ENCODE measurements at regions not wholly inside any gene's neighbourhood (a gene's known extent, or its start where the extent isn't known, plus 50 kb on each side); places are given as distances from the start of the nearest gene placed in this dataset.
"Not testable (repeated sequence)": the region's sequence is repeated elsewhere in the genome, so short reads cannot be mapped to it uniquely, and the experiment has no call there.

DNA sequence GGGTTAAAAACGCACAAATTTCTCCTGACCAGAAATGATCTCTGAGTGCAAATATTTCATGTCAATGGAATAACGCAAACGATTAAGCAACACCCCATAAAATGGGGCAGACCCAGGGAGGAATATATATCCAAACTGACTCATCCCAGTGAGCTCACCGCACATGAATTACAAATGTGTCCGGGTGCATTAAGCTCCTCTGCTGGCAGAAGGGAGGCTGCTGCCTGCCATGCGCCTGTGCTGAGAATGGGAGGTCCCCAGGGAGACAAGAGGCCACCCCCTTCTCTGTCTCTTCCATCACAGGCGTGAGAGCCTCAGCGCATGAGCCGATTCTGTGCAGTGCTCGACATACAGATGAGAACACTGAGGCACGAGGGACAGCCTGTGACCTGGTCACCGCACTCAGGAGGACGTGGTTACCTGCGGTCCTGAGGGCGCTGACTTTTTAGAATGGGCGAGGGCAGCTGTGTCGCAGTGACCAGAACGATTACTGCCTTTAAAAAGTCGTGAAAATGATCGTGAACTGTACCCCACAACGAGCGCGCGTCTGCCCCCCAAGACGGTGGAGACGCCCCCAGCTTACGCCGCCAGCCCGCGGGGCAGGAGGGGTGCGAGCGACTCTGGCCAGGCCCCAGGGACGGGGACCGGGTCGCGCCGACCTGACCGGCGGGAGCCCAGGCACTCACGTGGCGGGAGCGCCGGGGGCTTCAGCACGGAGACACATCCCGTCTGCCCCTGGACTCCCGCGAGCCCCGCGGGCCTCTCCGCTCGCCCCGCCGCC is 188.5 kb downstream of the ADRA2C start:
- not testable (repeated sequence) for H3K9me2 ChIP-seq (replicated peaks; ENCODE audit: insufficient read depth, low read length); H3K27me3 ChIP-seq (ENCODE audit: low read length); H3K79me2 ChIP-seq (ENCODE audit: insufficient read depth, low read length); H3K36me3 ChIP-seq (ENCODE audit: low read length); H3K9me3 ChIP-seq (ENCODE audit: insufficient read depth, low read length); H3K27ac ChIP-seq (ENCODE audit: low read depth, low read length); H4K20me1 ChIP-seq (ENCODE audit: low read depth, low read length); H3F3A ChIP-seq (ENCODE audit: insufficient read depth)
- H2AFZ ChIP-seq (ENCODE audit: low read depth, low read length, severe bottlenecking) = peak overlapping the region; percentile 64
- peak overlapping the region; percentile 76 for H3K9ac ChIP-seq (ENCODE audit: low read length)
- peak overlapping the region; percentile 67 for H3K4me3 ChIP-seq (ENCODE audit: insufficient read depth, low read length, poor library complexity, severe bottlenecking)
- peak overlapping the region; percentile 70 for H3K4me2 ChIP-seq (ENCODE audit: low read depth, low read length, poor library complexity, severe bottlenecking)

DNA sequence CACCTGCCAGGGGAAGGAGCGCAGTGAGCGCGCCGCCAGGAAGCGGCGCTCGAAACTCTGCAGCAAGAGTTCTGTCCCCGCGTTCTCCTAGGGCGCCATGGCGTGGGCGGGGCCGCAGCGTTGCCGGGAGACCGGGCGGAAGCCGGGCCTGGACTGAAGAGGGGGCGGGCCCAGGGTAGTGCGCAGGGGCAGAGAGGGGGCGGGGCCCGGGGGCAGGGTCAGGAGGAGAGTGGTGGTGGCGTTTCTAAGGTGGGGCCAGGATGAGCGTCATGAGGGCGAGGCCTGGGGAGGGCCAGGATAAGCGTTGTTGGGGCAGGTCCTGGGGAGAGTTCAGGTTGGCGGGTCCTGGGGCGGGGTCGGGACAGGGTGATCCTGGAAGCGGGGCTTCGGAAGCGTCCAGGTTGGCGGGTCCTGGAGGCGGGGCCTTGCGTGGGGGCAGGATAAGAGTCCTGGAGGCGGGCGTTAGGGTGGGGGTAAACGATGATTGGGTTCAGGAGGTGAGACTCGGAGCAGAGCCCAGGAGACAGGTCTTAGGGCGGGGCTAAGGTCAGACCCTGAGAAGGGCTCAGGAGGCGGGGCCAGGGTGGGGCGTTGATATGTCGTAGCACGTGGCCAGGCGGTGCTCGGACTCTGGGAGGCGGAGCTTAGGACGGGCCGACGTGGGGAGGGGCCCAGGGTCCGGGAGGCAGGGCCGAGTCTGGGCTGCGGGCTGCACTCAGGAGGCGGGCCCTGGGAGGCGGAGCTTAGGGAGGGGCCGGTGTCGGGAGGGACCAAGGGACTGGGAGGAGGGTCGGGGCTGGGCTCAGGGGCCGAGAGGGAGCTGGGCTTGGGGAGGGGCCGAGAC is 189.4 kb downstream of the ADRA2C start:
- H3F3A ChIP-seq (ENCODE audit: insufficient read depth); H3K79me2 ChIP-seq (ENCODE audit: insufficient read depth, low read length); H3K27ac ChIP-seq (ENCODE audit: low read depth, low read length); H4K20me1 ChIP-seq (ENCODE audit: low read depth, low read length); H3K27me3 ChIP-seq (ENCODE audit: low read length); H3K9me2 ChIP-seq (replicated peaks; ENCODE audit: insufficient read depth, low read length); H3K36me3 ChIP-seq (ENCODE audit: low read length); H3K9me3 ChIP-seq (ENCODE audit: insufficient read depth, low read length): not testable (repeated sequence)
- Histone ChIP-seq H3K4me2 (ENCODE audit: low read depth, low read length, poor library complexity, severe bottlenecking) (peak overlapping the region; percentile 70), H3K9ac (ENCODE audit: low read length) (peak overlapping the region; percentile 76), H3K4me3 (ENCODE audit: insufficient read depth, low read length, poor library complexity, severe bottlenecking) (peak overlapping the region; percentile 67), H2AFZ (ENCODE audit: low read depth, low read length, severe bottlenecking) (peak overlapping the region; percentile 64)

DNA sequence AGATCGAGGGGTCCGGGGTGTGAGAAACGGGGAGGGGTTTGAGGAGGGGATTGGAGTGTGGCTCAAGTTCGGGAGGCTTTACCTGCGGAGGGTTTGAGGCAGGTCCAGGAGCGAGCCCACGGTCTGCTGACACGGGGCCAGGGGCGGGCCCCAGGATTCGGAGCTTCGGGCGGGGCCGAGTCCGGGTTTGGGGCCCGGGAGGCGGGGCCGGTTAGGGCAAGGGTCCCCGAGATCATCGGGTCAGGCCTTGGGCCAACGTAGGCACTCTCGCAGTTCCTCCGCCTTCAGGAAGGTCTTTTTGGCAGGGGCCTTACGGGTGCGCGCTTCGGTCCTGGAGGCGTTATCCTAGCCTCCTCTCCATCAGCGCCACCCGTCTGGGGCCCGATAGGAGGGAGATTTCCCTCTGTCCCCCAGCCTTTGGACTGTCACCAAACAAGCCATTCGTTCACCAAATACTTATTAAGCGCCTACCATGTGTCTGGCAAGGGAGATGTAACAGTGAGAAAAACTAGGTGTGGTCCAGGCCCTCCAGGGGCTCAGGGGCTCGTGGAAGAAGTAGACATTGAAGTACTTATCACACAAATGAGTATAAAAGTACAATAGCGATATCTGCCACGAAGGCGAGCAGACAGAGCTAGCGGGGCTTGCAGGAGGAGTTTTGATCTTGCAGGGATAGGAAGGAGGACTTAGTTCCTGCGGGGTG is 190.1 kb downstream of the ADRA2C start:
- Histone ChIP-seq H3K4me3 (ENCODE audit: insufficient read depth, low read length, poor library complexity, severe bottlenecking) (peak overlapping the region; percentile 46), H3K9ac (ENCODE audit: low read length) (peak overlapping the region; percentile 32; the same call in 1 of the 2 replicates), H3K4me2 (ENCODE audit: low read depth, low read length, poor library complexity, severe bottlenecking) (peak overlapping the region; percentile 45)
- not testable (repeated sequence) for H3K36me3 ChIP-seq (ENCODE audit: low read length); H3K9me3 ChIP-seq (ENCODE audit: insufficient read depth, low read length); H3F3A ChIP-seq (ENCODE audit: insufficient read depth); H3K79me2 ChIP-seq (ENCODE audit: insufficient read depth, low read length); H4K20me1 ChIP-seq (ENCODE audit: low read depth, low read length); H3K27me3 ChIP-seq (ENCODE audit: low read length); H3K9me2 ChIP-seq (replicated peaks; ENCODE audit: insufficient read depth, low read length); H3K27ac ChIP-seq (ENCODE audit: low read depth, low read length); H2AFZ ChIP-seq (ENCODE audit: low read depth, low read length, severe bottlenecking)

DNA sequence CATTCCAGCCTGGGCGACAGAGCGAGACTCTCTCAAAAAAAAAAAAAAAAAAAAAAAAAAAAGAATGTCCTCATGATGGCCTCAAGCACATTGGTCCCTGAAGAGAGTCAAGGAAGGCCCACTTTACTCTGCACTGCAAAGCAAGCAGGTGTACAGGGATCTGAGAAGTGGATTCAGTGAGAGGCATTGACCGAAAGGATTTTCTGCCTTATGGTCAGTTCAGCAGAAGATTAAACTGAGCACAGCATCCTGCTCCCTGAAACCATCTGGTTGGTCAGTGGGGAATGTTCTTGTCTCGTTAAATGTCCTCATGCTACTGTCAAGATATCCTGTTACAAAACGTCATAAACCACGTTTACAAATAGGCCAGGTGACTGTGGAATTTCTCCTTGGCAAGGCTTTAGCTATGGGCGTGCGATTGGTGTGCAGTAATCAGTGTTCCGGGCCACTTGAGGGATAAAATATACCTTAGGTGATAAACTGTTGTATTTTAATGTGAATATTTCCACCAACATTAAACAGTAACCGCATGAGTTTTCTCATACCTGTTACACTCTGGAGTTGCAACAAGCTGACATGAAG is 195.0 kb downstream of the ADRA2C start:
- H3K79me2 ChIP-seq (ENCODE audit: insufficient read depth, low read length); H3K9me2 ChIP-seq (replicated peaks; ENCODE audit: insufficient read depth, low read length); H3K36me3 ChIP-seq (ENCODE audit: low read length); H3K4me2 ChIP-seq (ENCODE audit: low read depth, low read length, poor library complexity, severe bottlenecking); H3K27ac ChIP-seq (ENCODE audit: low read depth, low read length); H3K9me3 ChIP-seq (ENCODE audit: insufficient read depth, low read length); H3K27me3 ChIP-seq (ENCODE audit: low read length); H4K20me1 ChIP-seq (ENCODE audit: low read depth, low read length); H3K9ac ChIP-seq (ENCODE audit: low read length); H3F3A ChIP-seq (ENCODE audit: insufficient read depth); H3K4me3 ChIP-seq (ENCODE audit: insufficient read depth, low read length, poor library complexity, severe bottlenecking); H2AFZ ChIP-seq (ENCODE audit: low read depth, low read length, severe bottlenecking): not testable (repeated sequence)

DNA sequence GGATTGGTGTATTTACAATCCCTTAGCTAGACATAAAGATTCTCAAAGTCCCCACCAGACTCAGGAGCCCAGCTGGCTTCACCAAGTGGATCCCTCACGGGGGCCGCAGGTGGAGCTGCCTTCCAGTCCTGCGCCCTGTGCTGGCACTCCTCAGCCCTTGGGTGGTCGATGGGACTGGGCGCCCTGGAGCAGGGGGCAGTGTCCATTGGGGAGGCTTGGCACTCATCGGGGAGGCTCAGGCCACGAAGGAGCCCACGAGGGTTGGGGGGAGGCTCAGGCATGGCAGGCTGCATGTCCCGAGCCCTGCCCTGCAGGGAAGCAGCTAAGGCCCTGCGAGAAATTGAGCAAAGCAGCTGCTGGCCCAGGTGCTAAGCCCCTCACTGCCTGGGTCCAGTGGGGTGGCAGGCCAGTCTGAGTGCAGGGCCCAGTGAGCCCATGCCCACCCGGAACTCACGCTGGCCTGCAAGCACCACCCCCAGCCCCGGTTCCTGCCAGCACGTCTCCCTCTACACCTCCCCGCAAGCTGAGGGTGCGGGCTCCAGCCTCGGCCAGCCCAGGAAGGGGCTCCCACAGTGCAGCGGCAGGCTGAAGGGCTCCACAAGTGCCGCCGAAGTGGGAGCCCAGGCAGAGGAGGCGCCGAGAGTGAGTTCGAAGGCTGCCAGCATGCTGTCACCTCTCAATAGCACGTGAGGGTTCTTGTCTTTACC is 198.5 kb downstream of the ADRA2C start:
- not testable (repeated sequence) for H3K79me2 ChIP-seq (ENCODE audit: insufficient read depth, low read length); H3K9ac ChIP-seq (ENCODE audit: low read length); H4K20me1 ChIP-seq (ENCODE audit: low read depth, low read length); H2AFZ ChIP-seq (ENCODE audit: low read depth, low read length, severe bottlenecking); H3K9me3 ChIP-seq (ENCODE audit: insufficient read depth, low read length); H3K36me3 ChIP-seq (ENCODE audit: low read length); H3K4me3 ChIP-seq (ENCODE audit: insufficient read depth, low read length, poor library complexity, severe bottlenecking); H3K27ac ChIP-seq (ENCODE audit: low read depth, low read length); H3F3A ChIP-seq (ENCODE audit: insufficient read depth); H3K9me2 ChIP-seq (replicated peaks; ENCODE audit: insufficient read depth, low read length); H3K4me2 ChIP-seq (ENCODE audit: low read depth, low read length, poor library complexity, severe bottlenecking); H3K27me3 ChIP-seq (ENCODE audit: low read length)

DNA sequence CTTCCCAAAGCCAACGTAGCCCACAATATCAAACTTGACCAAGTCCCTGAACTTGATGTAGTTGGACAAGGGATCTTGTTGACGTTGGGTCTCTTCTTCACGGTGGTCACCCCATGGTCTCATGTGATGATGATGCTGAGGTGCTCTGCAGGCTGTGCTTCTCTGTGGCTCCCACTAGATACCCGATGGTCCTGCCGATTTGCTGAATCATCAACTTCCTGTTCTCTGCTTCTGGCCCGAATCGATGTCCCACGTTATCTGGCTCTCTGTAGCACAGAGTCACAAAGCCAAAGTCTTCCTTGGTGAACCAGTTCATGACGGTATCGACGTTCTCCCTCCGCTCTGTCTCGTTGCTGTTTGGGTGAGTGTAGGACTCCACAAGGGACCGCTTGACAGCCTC is 201.0 kb downstream of the ADRA2C start:
- not testable (repeated sequence) for H3K9ac ChIP-seq (ENCODE audit: low read length); H3F3A ChIP-seq (ENCODE audit: insufficient read depth); H3K79me2 ChIP-seq (ENCODE audit: insufficient read depth, low read length); H3K4me3 ChIP-seq (ENCODE audit: insufficient read depth, low read length, poor library complexity, severe bottlenecking); H2AFZ ChIP-seq (ENCODE audit: low read depth, low read length, severe bottlenecking); H4K20me1 ChIP-seq (ENCODE audit: low read depth, low read length); H3K4me2 ChIP-seq (ENCODE audit: low read depth, low read length, poor library complexity, severe bottlenecking); H3K36me3 ChIP-seq (ENCODE audit: low read length); H3K9me3 ChIP-seq (ENCODE audit: insufficient read depth, low read length); H3K9me2 ChIP-seq (replicated peaks; ENCODE audit: insufficient read depth, low read length); H3K27me3 ChIP-seq (ENCODE audit: low read length); H3K27ac ChIP-seq (ENCODE audit: low read depth, low read length)

DNA sequence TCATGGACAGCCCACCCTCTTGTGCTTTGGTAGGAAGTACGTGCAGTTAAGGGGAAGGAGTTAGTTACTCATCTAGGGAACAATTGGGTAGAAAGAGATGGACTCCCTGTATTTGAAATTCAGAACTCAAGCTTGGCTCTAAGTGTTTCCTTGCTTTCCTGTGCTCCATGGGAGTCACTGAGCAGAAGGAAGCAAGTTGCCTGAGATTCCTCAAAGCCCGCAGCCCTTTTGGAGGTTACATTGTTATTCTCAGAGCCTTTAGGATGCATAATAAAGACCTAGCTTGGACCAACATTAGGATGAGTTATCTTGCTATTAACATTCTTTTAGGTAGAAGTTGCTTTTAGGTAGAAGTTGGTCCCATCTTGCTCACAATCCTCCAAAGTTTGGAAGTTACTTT is 206.4 kb downstream of the ADRA2C start:
- H3K36me3 ChIP-seq (ENCODE audit: low read length); H3F3A ChIP-seq (ENCODE audit: insufficient read depth); H3K9me3 ChIP-seq (ENCODE audit: insufficient read depth, low read length); H3K9ac ChIP-seq (ENCODE audit: low read length); H3K4me3 ChIP-seq (ENCODE audit: insufficient read depth, low read length, poor library complexity, severe bottlenecking); H3K27ac ChIP-seq (ENCODE audit: low read depth, low read length); H4K20me1 ChIP-seq (ENCODE audit: low read depth, low read length); H3K27me3 ChIP-seq (ENCODE audit: low read length); H3K9me2 ChIP-seq (replicated peaks; ENCODE audit: insufficient read depth, low read length); H2AFZ ChIP-seq (ENCODE audit: low read depth, low read length, severe bottlenecking); H3K4me2 ChIP-seq (ENCODE audit: low read depth, low read length, poor library complexity, severe bottlenecking); H3K79me2 ChIP-seq (ENCODE audit: insufficient read depth, low read length): not testable (repeated sequence)
